Nephron (organoid): ENCODE measurements at regions not wholly inside any gene's neighbourhood (a gene's known extent, or its start where the extent isn't known, plus 50 kb on each side); places are given as distances from the start of the nearest gene placed in this dataset.

Source experiments
- H3K27ac Mint-ChIP-seq, 3 experiments: 2 replicates each; pipeline ENCODE4 v1.8.0; 2020; ENCODE audit warnings: mixed read lengths in 3 of 3, mild to moderate bottlenecking in 2 of 3, moderate library complexity in 1 of 3
- H3K27me3 Mint-ChIP-seq: 2 replicates; pipeline ENCODE4 v1.8.0; 2021; ENCODE audit warnings: low read depth, mild to moderate bottlenecking, moderate library complexity, mixed read lengths
- H3K36me3 Mint-ChIP-seq: 2 replicates; pipeline ENCODE4 v1.8.0; 2020; ENCODE audit warnings: low read depth, mixed read lengths
- H3K4me1 Mint-ChIP-seq: 2 replicates; pipeline ENCODE4 v1.8.0; 2020; ENCODE audit warnings: mixed read lengths
- H3K4me3 Mint-ChIP-seq, 3 experiments: 2 replicates each; pipeline ENCODE4 v1.8.0; 2020; ENCODE audit warnings: mild to moderate bottlenecking in 3 of 3, mixed read lengths in 3 of 3, moderate library complexity in 2 of 3
- H3K9me3 Mint-ChIP-seq: 2 replicates; pipeline ENCODE4 v1.8.0; 2020; ENCODE audit warnings: mixed read lengths
- TF ChIP-seq, protein P1 (sequence below), 3 experiments: fragments of 200-600 bp; sonication (generic); IDR thresholded peaks; one replicate each; pipeline ENCODE4 v1.5.0; 2021; ENCODE audit warnings: antibody characterized with exemption in 3 of 3; ENCODE audit not compliant: unreplicated experiment in 3 of 3

DNA sequence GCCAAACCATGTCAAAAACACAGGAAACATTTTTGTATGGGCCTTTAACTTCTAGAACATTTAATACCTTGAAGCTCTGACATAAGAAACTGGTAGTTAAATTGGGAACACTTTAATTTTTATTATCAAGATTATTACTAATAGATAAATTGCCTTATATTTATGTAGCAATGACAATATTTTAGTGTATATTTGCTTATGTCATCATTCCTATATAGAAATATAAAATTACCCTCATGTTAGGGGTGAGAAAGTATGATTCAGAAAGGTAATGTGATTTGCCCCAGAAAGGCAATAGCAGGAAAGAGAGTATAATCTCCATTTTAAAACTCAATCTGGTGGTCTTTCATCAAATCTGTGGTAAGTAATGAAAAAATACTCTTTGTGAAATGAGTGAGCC, 147.4 kb downstream of the IL15 start:
- peaks cover 6% of the 10 kb centered on the region for H3K9me3 Mint-ChIP-seq
- no peak overlapping the region for H3K4me3 Mint-ChIP-seq
- no peaks in the 10 kb centered on the region for H3K36me3 Mint-ChIP-seq
- H3K27ac Mint-ChIP-seq: no peak overlapping the region
- H3K4me1 Mint-ChIP-seq: no peaks in the 10 kb centered on the region
- no peaks in the 10 kb centered on the region for H3K27me3 Mint-ChIP-seq
- TF ChIP-seq, protein P1, sequence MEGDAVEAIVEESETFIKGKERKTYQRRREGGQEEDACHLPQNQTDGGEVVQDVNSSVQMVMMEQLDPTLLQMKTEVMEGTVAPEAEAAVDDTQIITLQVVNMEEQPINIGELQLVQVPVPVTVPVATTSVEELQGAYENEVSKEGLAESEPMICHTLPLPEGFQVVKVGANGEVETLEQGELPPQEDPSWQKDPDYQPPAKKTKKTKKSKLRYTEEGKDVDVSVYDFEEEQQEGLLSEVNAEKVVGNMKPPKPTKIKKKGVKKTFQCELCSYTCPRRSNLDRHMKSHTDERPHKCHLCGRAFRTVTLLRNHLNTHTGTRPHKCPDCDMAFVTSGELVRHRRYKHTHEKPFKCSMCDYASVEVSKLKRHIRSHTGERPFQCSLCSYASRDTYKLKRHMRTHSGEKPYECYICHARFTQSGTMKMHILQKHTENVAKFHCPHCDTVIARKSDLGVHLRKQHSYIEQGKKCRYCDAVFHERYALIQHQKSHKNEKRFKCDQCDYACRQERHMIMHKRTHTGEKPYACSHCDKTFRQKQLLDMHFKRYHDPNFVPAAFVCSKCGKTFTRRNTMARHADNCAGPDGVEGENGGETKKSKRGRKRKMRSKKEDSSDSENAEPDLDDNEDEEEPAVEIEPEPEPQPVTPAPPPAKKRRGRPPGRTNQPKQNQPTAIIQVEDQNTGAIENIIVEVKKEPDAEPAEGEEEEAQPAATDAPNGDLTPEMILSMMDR (IDR thresholded peaks at IDR 0.05; ENCODE audit: unreplicated experiment in 3 of 3): no peak

DNA sequence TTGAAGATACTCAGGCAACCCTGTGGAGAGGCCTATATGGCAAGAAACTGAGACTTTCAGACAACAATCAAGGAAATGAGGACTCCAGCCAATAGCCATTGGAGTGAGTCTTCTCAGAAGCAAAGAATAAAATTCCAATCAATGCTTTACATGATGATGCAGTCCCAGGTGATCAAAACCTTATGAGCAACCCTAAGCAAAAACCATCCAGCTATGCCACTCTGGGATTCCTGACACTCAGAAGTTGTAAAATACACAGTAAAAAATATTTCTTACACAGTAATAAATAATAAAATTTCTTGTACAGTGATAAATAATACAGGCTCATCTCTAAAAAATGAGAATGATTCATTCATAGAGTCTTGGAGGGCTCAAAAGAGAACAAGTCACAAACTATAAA, 150.6 kb downstream of the IL15 start:
- Mint-ChIP-seq H3K36me3 (no peaks in the 10 kb centered on the region), H3K9me3 (peaks cover 6% of the 10 kb centered on the region), H3K4me1 (no peaks in the 10 kb centered on the region), H3K27me3 (no peaks in the 10 kb centered on the region), H3K4me3 (no peak overlapping the region), H3K27ac (no peak overlapping the region)
- TF ChIP-seq, protein P1 (IDR thresholded peaks at IDR 0.05; ENCODE audit: unreplicated experiment in 3 of 3): no peak

DNA sequence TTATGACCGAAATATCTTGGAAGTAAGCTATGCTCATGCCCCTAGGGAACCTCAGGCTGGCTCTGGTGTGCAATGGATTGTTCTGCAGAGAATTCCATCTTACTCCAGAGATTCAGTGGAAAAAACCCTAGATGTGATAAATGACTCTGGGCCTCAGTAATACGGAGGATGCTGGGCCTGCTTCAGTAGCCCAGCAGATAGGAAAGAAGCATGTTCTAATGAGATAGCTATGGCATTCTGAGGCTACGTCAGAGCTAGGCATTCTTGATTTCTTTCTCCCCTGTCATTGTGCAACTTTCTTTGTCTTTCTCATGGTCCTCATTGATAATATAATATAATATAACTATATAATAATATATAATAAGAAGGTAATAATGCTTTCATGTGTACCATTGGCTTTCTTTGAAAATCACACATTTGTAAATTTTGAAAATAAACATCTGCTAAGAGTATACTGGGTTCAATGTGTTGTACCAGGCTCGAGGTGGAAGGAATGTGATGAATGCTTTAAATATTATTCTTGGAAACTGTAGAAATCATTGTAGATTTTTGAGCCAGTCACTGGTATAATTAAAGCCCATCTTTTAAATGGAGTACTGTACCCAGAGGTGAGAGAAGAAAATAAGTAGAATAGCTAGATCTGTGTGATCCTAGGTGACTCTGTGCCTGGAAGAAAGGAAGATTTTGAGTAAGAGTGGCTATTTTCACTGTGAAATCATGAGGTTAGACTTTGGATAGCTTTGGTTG, 152.0 kb downstream of the IL15 start:
- no peaks in the 10 kb centered on the region for H3K4me1 Mint-ChIP-seq
- H3K9me3 Mint-ChIP-seq: no peaks in the 10 kb centered on the region
- TF ChIP-seq, protein P1 (IDR thresholded peaks at IDR 0.05; ENCODE audit: unreplicated experiment in 3 of 3): no peak
- H3K27ac Mint-ChIP-seq: no peak overlapping the region
- H3K4me3 Mint-ChIP-seq: no peak overlapping the region
- no peaks in the 10 kb centered on the region for H3K36me3 Mint-ChIP-seq
- no peaks in the 10 kb centered on the region for H3K27me3 Mint-ChIP-seq

DNA sequence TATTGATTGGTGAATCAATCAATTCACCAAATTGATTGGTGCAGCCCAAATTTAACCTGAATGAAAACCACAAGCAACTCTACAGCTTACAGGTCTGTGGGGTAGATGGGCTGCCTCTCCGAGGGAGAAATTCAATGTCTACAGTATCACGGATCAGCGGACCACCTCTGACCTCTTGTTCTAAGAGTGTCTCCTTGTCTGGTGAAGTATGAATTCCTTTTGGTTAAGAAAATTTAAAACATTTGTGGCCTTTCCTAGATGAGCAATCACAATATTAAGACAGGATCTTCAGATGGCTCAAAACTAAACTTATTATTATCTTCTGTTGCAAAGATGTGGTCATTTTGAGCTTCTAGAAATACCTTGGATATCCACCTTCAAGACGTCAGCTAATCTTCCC, 153.3 kb downstream of the IL15 start:
- Mint-ChIP-seq H3K36me3 (no peaks in the 10 kb centered on the region), H3K4me1 (no peaks in the 10 kb centered on the region), H3K9me3 (no peaks in the 10 kb centered on the region), H3K27ac (no peak overlapping the region), H3K4me3 (no peak overlapping the region), H3K27me3 (no peaks in the 10 kb centered on the region)
- TF ChIP-seq, protein P1 (IDR thresholded peaks at IDR 0.05; ENCODE audit: unreplicated experiment in 3 of 3): no peak

DNA sequence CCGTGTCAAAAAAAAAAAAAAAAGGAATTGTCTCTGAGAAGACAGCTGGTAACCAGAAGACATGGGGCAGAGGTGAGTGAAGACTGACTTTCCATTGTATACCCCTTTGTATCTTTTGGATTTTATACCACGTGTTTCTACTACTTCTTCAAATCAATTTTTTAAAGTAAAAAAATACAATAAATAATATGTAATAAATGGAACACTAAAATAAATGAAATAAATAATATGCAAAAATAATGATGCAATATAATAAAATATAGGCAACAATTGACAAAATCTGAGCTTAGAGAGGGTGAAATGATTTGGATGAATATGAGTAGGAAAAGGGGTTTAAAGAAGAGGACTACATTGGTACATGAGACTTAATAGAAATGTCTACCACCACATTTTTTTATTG, 155.8 kb downstream of the IL15 start:
- Mint-ChIP-seq H3K4me3 (no peak overlapping the region), H3K36me3 (no peaks in the 10 kb centered on the region), H3K27me3 (no peaks in the 10 kb centered on the region), H3K9me3 (no peaks in the 10 kb centered on the region), H3K4me1 (no peaks in the 10 kb centered on the region), H3K27ac (no peak overlapping the region)
- TF ChIP-seq, protein P1 (IDR thresholded peaks at IDR 0.05; ENCODE audit: unreplicated experiment in 3 of 3): no peak

DNA sequence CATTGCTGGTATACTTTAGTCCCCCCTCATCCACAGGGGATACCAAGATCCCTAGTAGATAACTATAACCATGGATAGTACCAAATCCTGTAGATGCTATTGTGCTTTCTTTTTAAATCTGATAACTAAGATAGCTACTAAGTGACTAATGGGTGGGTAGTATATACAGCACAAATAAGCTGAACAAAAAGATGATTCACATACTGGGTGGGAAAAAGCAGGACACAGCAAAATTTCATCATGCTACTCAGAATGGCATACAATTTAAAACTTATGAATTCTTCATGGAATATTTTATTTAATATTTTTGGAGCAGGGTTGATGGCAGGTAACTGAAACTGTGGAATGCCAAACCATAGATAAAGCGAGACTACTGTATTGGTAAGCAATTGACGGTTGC, 161.6 kb downstream of the IL15 start:
- TF ChIP-seq, protein P1 (IDR thresholded peaks at IDR 0.05; ENCODE audit: unreplicated experiment in 3 of 3): no peak
- no peak overlapping the region for H3K27ac Mint-ChIP-seq
- H3K9me3 Mint-ChIP-seq: no peaks in the 10 kb centered on the region
- H3K4me3 Mint-ChIP-seq: no peak overlapping the region
- no peaks in the 10 kb centered on the region for H3K4me1 Mint-ChIP-seq
- H3K27me3 Mint-ChIP-seq: no peaks in the 10 kb centered on the region
- no peaks in the 10 kb centered on the region for H3K36me3 Mint-ChIP-seq
